ENCODE measurements at regions not wholly inside any gene's neighbourhood (a gene's known extent, or its start where the extent isn't known, plus 50 kb on each side); places are given as distances from the start of the nearest gene placed in this dataset.
"Not testable (repeated sequence)": the region's sequence is repeated elsewhere in the genome, so short reads cannot be mapped to it uniquely, and the experiment has no call there.

DNA sequence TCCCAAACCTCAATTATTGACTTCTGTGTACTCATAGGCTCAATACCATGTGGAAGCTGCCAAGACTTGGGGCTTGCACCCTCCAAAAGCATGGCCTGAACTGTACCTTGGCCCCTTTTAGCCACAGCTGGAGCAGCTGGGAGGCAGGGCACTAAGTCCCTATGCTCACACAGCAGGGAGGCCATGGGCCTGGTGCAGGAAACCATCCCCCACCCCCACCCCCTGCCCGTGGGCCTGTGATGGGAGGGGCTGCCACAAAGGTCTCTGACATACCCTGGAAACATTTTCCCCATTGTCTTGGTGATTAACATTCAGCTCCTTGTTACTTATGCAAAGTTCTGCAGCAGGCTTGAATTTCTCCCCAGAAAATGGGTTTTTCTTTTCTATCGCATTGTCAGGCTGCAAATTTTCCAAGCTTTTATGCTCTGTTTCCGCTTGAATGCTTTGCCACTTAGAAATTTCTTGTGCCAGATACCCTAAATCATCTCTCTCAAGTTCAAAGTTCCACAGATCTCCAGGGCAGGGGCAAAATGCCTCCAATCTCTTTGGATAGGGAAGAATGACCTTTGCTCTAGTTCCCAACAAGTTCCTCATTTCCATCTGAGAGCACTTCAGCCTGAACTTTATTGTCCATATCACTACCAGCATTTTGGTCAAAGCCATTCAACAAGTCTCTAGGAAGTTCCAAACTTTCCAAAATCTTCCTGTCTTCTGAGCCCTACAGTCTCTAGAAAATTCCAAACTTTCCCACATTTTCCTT lies 141.8 kb downstream of the AHR start:
- not testable (repeated sequence) for DNase-seq

- no peak for DNase-seq
Observed at GRCh38 chr7:17440831-17441230, 142.4 kb downstream of the AHR start.

DNA sequence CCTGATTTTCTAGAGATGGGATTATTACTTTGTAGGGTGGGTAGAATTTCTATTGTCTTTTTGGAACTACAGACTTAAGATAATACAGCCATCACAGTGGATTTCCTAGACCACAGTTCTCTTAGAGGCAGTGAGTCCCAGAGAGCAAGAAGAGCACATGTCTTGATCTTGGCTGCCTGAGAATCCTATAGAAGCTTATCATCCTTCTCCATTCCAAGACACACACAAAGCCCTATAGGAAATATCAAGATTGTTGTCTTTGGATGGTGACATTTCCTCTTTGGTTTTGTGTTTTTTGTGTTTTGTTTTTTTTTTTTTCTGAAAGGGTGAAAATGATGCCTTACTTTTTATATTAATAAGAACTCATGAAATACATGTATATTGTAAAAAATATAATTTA lies 143.1 kb downstream of the AHR start:
- no peak for DNase-seq

- no peak for DNase-seq
Observed at GRCh38 chr7:17444151-17444550, 145.7 kb downstream of the AHR start.

GRCh38 chr7:17444673-17445072 lies 146.2 kb downstream of the AHR start:
- DNase-seq: no peak

- no peak for DNase-seq
Observed at GRCh38 chr7:17446340-17446739, 147.9 kb downstream of the AHR start.

- peak; percentile 8 for DNase-seq
Observed at GRCh38 chr7:17447728-17448478, 149.5 kb downstream of the AHR start.

GRCh38 chr7:17448479-17449423 lies 150.3 kb downstream of the AHR start:
- peak; percentile 3 for DNase-seq

DNA sequence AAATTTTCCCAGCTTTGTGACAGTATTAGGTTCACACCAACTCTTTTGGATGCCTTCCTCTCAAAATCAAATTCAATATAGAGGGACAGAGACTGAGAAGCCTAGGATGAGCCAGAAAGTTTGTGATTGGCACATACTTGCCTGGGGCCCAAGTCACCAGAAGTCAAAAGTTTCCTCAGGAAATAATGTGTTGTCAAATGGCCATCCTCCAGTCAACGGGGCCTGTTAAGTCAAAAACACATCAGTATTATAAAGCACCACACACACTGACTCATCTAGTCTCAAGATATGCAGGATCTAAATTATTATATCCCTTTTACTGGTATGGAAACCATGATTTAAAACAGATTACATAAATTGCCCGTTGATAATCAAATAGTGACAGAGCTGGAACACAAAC lies 158.1 kb downstream of the AHR start:
- peak; percentile 27 for DNase-seq

- DNase-seq: no peak
Observed at GRCh38 chr7:17460001-17460400, 161.5 kb downstream of the AHR start.

DNA sequence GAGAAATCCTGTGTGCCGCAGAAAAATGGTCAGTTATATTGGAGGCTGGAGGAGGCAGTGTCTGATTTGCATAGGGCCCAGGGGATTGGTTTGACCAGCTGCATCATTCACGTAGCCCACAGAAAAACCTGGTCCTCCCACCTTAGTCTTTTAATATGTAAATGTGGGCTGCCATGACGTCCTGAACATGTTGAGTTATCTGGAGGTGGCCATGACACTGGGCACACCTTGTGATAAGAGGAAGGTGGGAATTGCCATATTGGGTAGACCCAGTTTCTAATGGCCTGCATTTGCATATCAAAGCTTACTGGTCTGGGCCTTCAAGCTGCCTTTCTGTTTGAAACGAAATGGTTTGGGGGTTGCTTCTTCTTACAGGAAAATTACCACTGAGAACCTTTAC lies 162.2 kb downstream of the AHR start:
- no peak for DNase-seq

DNA sequence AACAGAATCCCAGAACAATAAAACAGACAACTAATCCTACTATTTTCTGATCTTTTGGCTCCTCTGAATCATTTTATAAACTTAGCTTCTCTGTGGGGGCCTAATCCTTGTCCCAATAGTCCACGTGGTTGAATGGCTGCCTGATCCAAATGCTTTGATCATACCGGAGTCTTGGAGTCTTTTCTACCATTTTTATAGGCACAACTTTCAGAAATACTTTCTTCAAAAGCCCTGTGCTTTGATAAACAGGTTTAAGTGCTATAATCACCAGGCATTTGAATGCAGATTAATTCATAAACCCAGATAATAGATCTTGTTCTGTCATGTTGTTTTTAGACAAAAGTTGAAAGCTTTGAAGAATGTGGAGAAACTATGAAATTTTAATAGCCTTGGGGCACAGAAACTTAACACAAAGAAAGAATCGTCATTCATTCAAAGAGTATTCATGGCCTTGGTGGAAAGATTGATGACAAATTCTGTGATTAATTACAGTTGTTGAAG lies 163.7 kb downstream of the AHR start:
- DNase-seq: peak; percentile 23

GRCh38 chr7:17463511-17464085 lies 165.1 kb downstream of the AHR start:
- DNase-seq: peak; percentile 1

DNA sequence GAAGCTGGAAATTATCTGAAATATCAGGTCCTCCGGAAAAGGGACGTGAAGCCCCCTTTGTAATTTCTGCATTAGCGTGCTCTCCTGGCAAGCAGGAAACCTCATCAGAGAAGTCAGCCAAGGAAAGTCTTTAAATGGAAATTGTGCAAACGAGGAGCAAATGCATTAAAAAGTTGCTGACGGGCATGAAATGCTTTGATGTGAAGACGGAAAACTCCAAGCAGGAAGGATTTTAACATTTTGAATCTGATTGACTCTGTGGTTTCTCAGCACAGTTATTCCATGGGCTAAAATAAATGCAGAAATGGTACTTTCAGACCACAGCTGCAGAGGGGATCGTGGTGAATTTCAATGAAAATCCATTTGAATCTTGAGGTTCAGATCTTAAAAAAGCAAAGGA lies 167.8 kb downstream of the AHR start:
- peak; percentile 5 for DNase-seq

DNA sequence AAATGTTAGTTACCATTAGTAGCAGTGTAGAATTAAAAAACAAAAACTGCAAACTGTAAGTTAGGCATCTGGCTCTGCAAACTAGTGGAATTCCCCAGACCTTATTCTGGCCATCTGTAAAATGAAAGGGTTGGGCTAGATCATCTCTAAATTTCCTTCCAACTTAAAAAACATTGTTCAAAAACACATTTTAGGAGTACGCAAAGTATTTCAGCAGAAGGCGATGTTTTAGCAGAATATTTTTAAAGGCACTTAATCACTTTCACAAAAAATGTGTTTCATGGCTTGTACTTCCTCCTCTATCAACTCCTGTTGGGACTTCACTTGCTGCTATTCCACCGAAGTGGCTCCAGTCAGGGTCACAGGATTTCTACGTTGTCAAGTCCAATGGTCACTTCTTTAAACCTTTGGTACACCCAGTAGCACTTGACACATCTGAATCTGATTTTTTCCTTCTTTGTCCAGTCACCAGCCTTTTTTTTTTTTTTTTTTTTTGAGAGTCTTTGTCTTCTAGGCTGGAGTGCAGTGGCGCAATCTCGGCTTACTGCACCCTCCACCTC lies 169.0 kb downstream of the AHR start:
- DNase-seq: no peak

DNA sequence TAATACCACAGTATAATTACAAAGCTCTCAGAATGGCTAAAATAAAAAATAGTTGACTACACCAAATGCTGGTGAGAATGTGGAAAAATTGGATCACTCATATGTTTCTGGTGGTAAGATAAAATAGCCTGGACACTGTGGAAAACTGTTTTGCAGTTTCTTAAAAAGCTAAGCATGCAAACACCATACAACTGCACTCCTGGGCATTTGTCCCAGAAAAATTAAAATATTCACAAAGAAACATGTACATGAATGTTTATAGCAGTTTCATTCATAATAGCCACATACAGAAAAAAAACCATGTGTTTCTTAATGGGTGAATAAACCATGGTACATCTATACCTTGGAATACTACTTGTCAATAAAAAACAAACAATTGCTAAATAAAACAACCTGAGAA lies 172.9 kb downstream of the AHR start:
- DNase-seq: no peak

- DNase-seq: no peak
Observed at GRCh38 chr7:17472518-17472917, 174.1 kb downstream of the AHR start.

- DNase-seq: no peak
Observed at GRCh38 chr7:17472939-17473338, 174.5 kb downstream of the AHR start.

GRCh38 chr7:17474724-17475344 lies 176.4 kb downstream of the AHR start:
- no peak for DNase-seq

GRCh38 chr7:17477182-17477581 lies 178.7 kb downstream of the AHR start:
- no peak for DNase-seq

DNA sequence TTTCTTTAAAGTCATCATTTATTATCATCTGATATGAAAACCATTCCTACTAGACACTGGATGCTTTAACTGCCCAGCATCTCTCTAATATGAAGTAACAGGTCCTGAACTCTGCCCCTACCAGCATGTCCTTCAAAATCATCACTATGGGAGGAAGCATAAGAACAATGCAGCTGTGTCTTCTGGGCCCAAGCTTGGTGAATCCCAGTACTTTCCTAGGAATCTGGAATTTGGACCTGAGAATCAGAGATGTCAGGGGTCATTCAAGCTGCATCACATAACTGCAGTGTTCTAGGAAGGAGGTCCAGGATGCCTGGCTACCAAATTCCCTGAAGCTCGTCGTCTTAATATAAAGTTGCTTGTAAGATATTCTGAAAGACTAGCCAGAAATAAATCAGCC lies 182.7 kb downstream of the AHR start:
- no peak for DNase-seq

- DNase-seq: no peak
Observed at GRCh38 chr7:17485368-17485767, 186.9 kb downstream of the AHR start.

All from fibroblast of skin of right biceps (primary cell).